ENCODE measurements at regions not wholly inside any gene's neighbourhood (a gene's known extent, or its start where the extent isn't known, plus 50 kb on each side); places are given as distances from the start of the nearest gene placed in this dataset.

DNA sequence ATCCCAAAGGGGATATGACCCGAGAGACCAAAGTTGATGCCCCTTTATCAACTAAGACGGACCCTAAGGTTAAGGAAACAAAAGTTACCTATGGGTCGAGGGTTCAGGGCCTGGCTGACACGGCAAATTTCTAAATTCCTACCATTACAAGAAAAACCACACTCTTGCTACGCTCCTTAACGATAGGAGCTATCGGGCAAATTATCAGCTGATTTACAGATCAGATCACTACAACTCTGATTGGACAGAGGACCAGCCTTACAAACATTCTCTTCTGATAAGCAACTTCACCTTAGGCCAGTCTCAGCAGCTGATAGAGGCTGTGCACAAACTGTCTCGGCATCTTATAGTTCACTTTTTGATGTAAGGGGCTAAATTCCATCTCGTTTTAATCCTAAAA, 117.9 kb downstream of the KCTD15 start:
- TF ChIP-seq POLR2A (IDR thresholded peaks at IDR 0.05), result no peak
- TF ChIP-seq, protein P1, sequence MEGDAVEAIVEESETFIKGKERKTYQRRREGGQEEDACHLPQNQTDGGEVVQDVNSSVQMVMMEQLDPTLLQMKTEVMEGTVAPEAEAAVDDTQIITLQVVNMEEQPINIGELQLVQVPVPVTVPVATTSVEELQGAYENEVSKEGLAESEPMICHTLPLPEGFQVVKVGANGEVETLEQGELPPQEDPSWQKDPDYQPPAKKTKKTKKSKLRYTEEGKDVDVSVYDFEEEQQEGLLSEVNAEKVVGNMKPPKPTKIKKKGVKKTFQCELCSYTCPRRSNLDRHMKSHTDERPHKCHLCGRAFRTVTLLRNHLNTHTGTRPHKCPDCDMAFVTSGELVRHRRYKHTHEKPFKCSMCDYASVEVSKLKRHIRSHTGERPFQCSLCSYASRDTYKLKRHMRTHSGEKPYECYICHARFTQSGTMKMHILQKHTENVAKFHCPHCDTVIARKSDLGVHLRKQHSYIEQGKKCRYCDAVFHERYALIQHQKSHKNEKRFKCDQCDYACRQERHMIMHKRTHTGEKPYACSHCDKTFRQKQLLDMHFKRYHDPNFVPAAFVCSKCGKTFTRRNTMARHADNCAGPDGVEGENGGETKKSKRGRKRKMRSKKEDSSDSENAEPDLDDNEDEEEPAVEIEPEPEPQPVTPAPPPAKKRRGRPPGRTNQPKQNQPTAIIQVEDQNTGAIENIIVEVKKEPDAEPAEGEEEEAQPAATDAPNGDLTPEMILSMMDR (IDR thresholded peaks at IDR 0.05), result no peak
- TF ChIP-seq POLR2AphosphoS5 (IDR thresholded peaks at IDR 0.05), result no peak
- TF ChIP-seq EP300 (IDR thresholded peaks at IDR 0.05), result no peak

Data from stomach (tissue), 4 donors.